Esophagus (tissue), 2 donors: ENCODE measurements at regions not wholly inside any gene's neighbourhood (a gene's known extent, or its start where the extent isn't known, plus 50 kb on each side); places are given as distances from the start of the nearest gene placed in this dataset.

Source experiments
- H3K27ac ChIP-seq, 2 donors: one replicate each; pipeline ENCODE4 v1.5.1; 2013; ENCODE audit warnings: low read depth in 2 of 2, mild to moderate bottlenecking in 2 of 2, inconsistent platforms in 1 of 2, low read length in 1 of 2, moderate library complexity in 1 of 2
- H3K27me3 ChIP-seq, 2 donors: one replicate each; pipeline ENCODE4 v1.6.1; 2013; ENCODE audit warnings: low read length in 2 of 2, control low read depth in 1 of 2, mild to moderate bottlenecking in 1 of 2; ENCODE audit not compliant: insufficient read depth in 2 of 2, control insufficient read depth in 1 of 2
- H3K36me3 ChIP-seq, 2 donors: one replicate each; pipeline ENCODE4 v1.6.1; 2013; ENCODE audit warnings: low read length in 1 of 2; ENCODE audit not compliant: control insufficient read depth in 2 of 2, insufficient read depth in 2 of 2
- H3K4me1 ChIP-seq, 2 donors: one replicate each; pipeline ENCODE4 v1.6.1; 2013; ENCODE audit warnings: low read length in 1 of 2; ENCODE audit not compliant: control insufficient read depth in 2 of 2, insufficient read depth in 2 of 2
- H3K4me3 ChIP-seq, 2 donors: one replicate each; pipeline ENCODE4 v1.5.1; 2013; ENCODE audit warnings: low read length in 2 of 2, mild to moderate bottlenecking in 2 of 2, low read depth in 1 of 2, moderate library complexity in 1 of 2
- H3K9me3 ChIP-seq, 2 donors: one replicate each; pipeline ENCODE4 v1.6.1; 2013; ENCODE audit warnings: mild to moderate bottlenecking in 2 of 2, low read depth in 1 of 2, low read length in 1 of 2, moderate library complexity in 1 of 2; ENCODE audit not compliant: control insufficient read depth in 2 of 2, insufficient read depth in 1 of 2
- WGBS, 2 donors: extraction: QIAGEN DNeasy Blood & Tissue Kit; methylation state at CpG; one replicate each; pipeline ENCODE4 v1.1.7; 2013; 5-methylcytosine and 5-hydroxymethylcytosine counted together
- donor health status: healthy with polysubstance abuse.
- donor health status: Bipolar disorder and iron deficiency.

GRCh38 chr3:24763393-24763792 is 268.7 kb upstream of the THRB start:
- Histone ChIP-seq H3K36me3 (no peaks in the 10 kb centered on the region), H3K27ac (no peak overlapping the region), H3K9me3 (no peaks in the 10 kb centered on the region), H3K27me3 (no peaks in the 10 kb centered on the region), H3K4me1 (no peaks in the 10 kb centered on the region), H3K4me3 (no peak overlapping the region)
- WGBS, 2 donors, result 84 to 86% methylated on average over 11 of the region's 11 CpGs

DNA sequence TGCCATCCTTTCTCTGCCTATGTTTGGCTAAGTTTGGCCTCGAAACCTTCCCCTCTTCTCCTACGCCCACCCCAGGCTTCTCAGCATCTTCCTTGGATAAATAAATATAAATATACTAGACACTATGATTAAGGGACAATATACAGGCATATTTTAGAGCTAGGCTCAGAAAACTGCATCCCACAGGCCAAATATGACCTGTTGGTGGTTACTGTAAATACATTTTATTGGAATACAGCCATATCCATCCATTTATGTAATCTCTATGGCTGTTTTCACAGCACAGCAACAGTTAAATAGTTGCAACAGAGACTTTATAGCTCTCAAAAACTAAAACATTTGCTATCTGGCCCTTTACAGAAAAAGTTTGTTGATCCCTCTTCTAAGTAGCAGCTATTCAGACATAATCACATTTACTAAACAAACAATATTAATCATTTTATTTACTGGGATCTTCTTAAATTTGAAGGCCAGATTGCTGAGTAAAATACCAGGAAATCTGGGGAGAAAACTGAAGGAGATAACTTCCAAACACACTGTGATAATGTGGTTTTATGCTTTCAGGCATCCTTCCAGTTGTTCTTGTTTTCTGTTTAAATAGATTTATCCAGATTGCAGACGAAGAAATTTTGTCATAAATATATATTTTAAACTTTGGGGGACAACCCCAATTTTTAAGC is 269.7 kb upstream of the THRB start:
- Histone ChIP-seq H3K4me1 (no peaks in the 10 kb centered on the region), H3K4me3 (no peak overlapping the region), H3K27me3 (no peaks in the 10 kb centered on the region), H3K27ac (no peak overlapping the region), H3K9me3 (no peaks in the 10 kb centered on the region), H3K36me3 (no peaks in the 10 kb centered on the region)
- 76 to 80% methylated on average over 3 of the region's 3 CpGs for WGBS, 2 donors

DNA sequence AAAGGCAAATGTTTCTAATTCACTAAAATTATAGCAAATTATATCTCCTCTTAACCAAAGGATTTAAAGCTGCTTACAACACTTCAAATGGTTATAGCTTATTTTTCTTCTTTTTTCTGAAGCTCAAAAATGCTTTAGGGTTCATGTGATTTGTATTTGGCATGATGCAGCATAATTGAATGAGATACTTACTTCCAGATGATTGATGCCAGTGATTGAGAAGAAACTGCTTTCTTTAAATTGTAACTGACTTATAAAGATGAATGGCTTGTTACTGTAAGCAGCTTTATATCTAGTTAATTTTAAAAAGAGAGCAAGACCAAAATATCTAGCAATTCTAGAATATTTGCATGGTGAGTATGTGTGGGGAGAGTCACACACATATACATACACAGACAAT is 270.7 kb upstream of the THRB start:
- H3K4me3 ChIP-seq, result no peak overlapping the region
- H3K4me1 ChIP-seq, result no peaks in the 10 kb centered on the region
- no peaks in the 10 kb centered on the region for H3K27me3 ChIP-seq
- no peaks in the 10 kb centered on the region for H3K36me3 ChIP-seq
- H3K9me3 ChIP-seq, result no peaks in the 10 kb centered on the region
- H3K27ac ChIP-seq, result no peak overlapping the region

GRCh38 chr3:24769918-24770317 is 275.3 kb upstream of the THRB start:
- Histone ChIP-seq H3K27ac (no peak overlapping the region), H3K9me3 (no peaks in the 10 kb centered on the region), H3K27me3 (no peaks in the 10 kb centered on the region), H3K4me1 (no peaks in the 10 kb centered on the region), H3K4me3 (no peak overlapping the region), H3K36me3 (no peaks in the 10 kb centered on the region)

DNA sequence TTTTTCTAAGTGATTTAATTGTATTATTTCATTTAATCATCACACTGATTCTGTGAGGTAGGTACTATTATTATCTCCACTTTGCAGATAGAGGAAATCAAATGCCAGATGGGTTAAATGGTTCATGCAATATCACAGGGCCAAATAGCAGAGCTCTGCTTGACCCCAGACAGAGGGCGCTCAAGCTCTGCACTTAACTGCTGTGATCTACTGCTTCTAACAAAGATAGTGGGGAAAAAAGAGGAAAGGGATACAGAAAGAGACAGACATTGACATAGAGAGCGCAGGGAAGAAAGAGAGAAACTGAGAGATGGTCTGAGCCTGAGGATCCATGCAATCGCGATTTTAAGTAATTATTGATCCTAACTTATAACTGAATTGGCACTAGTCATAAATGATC is 279.1 kb upstream of the THRB start:
- Histone ChIP-seq H3K36me3 (no peaks in the 10 kb centered on the region), H3K4me3 (no peak overlapping the region), H3K27ac (no peak overlapping the region), H3K27me3 (no peaks in the 10 kb centered on the region), H3K9me3 (no peaks in the 10 kb centered on the region), H3K4me1 (no peaks in the 10 kb centered on the region)
- WGBS, 2 donors, result 21 to 25% methylated on average over 4 of the region's 4 CpGs

DNA sequence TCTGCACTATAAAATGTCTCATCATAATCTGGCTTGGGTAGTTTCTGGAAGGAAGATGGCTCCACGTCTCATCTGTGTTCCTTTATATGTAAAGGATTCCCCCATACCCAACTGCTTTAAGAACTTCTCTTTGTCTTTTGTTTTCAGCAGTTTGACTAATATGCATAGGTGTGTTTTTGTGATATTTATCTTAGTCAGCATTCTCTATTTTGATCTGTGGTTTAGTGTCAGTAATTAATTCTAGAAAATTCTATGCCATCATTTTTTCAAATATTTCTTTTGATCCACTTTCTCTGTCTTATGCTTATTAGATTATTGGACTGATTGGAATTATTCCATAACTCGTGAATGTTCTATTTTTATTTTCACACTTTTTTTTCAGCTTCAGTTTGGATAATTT is 286.3 kb upstream of the THRB start:
- WGBS, 2 donors, result 74 to 78% methylated on average over 2 of the region's 2 CpGs

DNA sequence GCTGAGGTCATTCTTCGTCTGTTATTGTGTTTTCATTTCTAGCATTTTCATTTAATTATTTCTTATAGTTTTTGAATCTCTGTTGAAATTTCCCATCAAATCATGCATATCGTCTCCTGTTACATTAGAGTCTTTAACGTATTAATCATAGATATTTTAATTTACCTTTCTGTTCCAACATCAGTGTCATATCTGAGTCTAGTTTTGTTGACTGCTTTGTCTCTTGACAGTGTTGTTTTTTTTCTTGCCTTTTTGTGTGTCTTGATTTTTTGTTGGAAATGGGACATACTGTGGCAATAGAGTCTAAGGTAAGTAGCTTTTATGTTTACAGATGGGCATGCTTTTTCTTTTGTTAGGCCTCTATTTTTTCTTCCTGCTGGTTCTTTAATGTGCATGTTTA is 286.8 kb upstream of the THRB start:
- H3K27ac ChIP-seq, result no peak overlapping the region
- no peaks in the 10 kb centered on the region for H3K27me3 ChIP-seq
- H3K4me3 ChIP-seq, result no peak overlapping the region
- WGBS, 2 donors, result 94 to 95% methylated on average over 3 of the region's 3 CpGs
- H3K36me3 ChIP-seq, result no peaks in the 10 kb centered on the region
- H3K4me1 ChIP-seq, result no peaks in the 10 kb centered on the region
- no peaks in the 10 kb centered on the region for H3K9me3 ChIP-seq

More for the DNA sequence above, 286.3 kb upstream of the THRB start:
- H3K27me3 ChIP-seq, result no peaks in the 10 kb centered on the region
- H3K36me3 ChIP-seq, result no peaks in the 10 kb centered on the region
- no peaks in the 10 kb centered on the region for H3K4me1 ChIP-seq
- H3K9me3 ChIP-seq, result no peaks in the 10 kb centered on the region
- H3K4me3 ChIP-seq, result no peak overlapping the region
- no peak overlapping the region for H3K27ac ChIP-seq

GRCh38 chr3:24793896-24794295 is 299.2 kb upstream of the THRB start:
- Histone ChIP-seq H3K27ac (no peak overlapping the region), H3K36me3 (no peaks in the 10 kb centered on the region), H3K4me3 (no peak overlapping the region), H3K27me3 (no peaks in the 10 kb centered on the region), H3K4me1 (no peaks in the 10 kb centered on the region), H3K9me3 (no peaks in the 10 kb centered on the region)
- 68 to 73% methylated on average over 5 of the region's 5 CpGs for WGBS, 2 donors

GRCh38 chr3:24802614-24803013 is 308.0 kb upstream of the THRB start:
- H3K4me3 ChIP-seq, result no peak overlapping the region
- no peaks in the 10 kb centered on the region for H3K27me3 ChIP-seq
- no peaks in the 10 kb centered on the region for H3K36me3 ChIP-seq
- 76 to 79% methylated on average over 2 of the region's 2 CpGs for WGBS, 2 donors
- no peak overlapping the region for H3K27ac ChIP-seq
- H3K9me3 ChIP-seq, result no peaks in the 10 kb centered on the region
- no peaks in the 10 kb centered on the region for H3K4me1 ChIP-seq

DNA sequence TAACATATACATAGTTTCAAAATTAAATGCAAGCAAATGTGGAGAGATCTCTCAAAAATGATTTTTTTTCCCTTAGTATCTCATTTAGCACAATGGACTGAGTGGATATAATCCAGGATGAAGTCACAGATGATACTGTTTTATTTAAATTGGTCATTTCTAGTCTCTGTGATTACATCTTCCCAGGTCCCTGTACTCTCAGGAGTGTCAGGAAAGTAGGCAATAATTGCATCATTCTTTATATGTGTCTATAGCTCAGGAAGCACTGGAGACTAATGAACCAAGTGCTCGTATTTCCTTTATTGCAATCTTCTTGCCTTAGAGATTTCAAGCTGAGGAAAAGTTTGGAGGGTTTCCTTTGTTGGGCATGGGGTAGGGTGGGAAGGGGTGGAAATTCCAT is 309.4 kb upstream of the THRB start:
- H3K27ac ChIP-seq, result no peak overlapping the region
- no peaks in the 10 kb centered on the region for H3K36me3 ChIP-seq
- H3K4me3 ChIP-seq, result no peak overlapping the region
- no peaks in the 10 kb centered on the region for H3K9me3 ChIP-seq
- 82 to 83% methylated on average over 1 of the region's 1 CpG for WGBS, 2 donors
- H3K27me3 ChIP-seq, result no peaks in the 10 kb centered on the region
- no peaks in the 10 kb centered on the region for H3K4me1 ChIP-seq
